Naive thymus-derived CD4-positive, alpha-beta T cell (primary cell): ENCODE measurements at regions not wholly inside any gene's neighbourhood (a gene's known extent, or its start where the extent isn't known, plus 50 kb on each side); places are given as distances from the start of the nearest gene placed in this dataset.

Experiments used
- ATAC-seq: fragments of 150-1000 bp; cut with Tn5 transposase; 2 replicates; pipeline ENCODE4 v1.10.0; 2021; ENCODE audit warnings: mild to moderate bottlenecking, moderate library complexity
- CTCF ChIA-PET: fragments of 350-600 bp; sonication (Branson Sonifier 250); formaldehyde crosslinking; loops from one replicate; lab custom pipeline; 2021; ENCODE audit warnings: antibody characterized with exemption; lab: Charles Lee
- POLR2A ChIA-PET: fragments of 350-600 bp; sonication (Branson Sonifier 250); formaldehyde crosslinking; loops from one replicate; lab custom pipeline; 2021; ENCODE audit warnings: antibody characterized with exemption, inconsistent platforms; lab: Charles Lee
- DNase-seq, 9 donors: peaks; one replicate each; pipeline versions ENCODE4 v3.0.0 to v3.0.0-alpha.2; 2020 to 2022; ENCODE audit warnings: mixed read lengths in 1 of 9
- H3K27ac ChIP-seq: one replicate; pipeline ENCODE4 v1.7.0; 2013; ENCODE audit warnings: mild to moderate bottlenecking, low read depth, low read length, moderate library complexity
- H3K27me3 ChIP-seq, 2 donors: one replicate each; pipeline ENCODE4 v1.7.0; 2013; ENCODE audit warnings: low read length in 2 of 2, mild to moderate bottlenecking in 2 of 2, moderate library complexity in 2 of 2; ENCODE audit not compliant: control insufficient read depth in 2 of 2, insufficient read depth in 2 of 2
- H3K36me3 ChIP-seq, 3 experiments: 1 replicate in 2 of 3; 2 replicates in 1 of 3; pipeline ENCODE4 v1.7.0; 2013; ENCODE audit warnings: low read length in 3 of 3, mild to moderate bottlenecking in 3 of 3, moderate library complexity in 1 of 3; ENCODE audit not compliant: insufficient read depth in 3 of 3, control insufficient read depth in 2 of 3
- H3K4me1 ChIP-seq, 2 donors: one replicate each; pipeline ENCODE4 v1.7.0; 2013; ENCODE audit warnings: low read length in 2 of 2, mild to moderate bottlenecking in 2 of 2, moderate library complexity in 1 of 2; ENCODE audit not compliant: control insufficient read depth in 2 of 2, insufficient read depth in 2 of 2
- H3K4me3 ChIP-seq: 2 replicates; pipeline ENCODE4 v1.7.0; 2013; ENCODE audit warnings: mild to moderate bottlenecking, low read length
- H3K9me3 ChIP-seq, 3 experiments: 1 replicate in 2 of 3; 2 replicates in 1 of 3; pipeline ENCODE4 v1.7.0; 2013; ENCODE audit warnings: low read length in 3 of 3; ENCODE audit not compliant: control insufficient read depth in 2 of 3
- H3K27ac Mint-ChIP-seq, 9 donors: one replicate each; pipeline ENCODE4 v1.8.0; 2020 to 2022; ENCODE audit warnings: mixed read lengths in 9 of 9, mild to moderate bottlenecking in 8 of 9, moderate library complexity in 5 of 9, inconsistent platforms in 2 of 9
- H3K27me3 Mint-ChIP-seq, 5 donors: one replicate each; pipeline ENCODE4 v1.8.0; 2021 to 2022; ENCODE audit warnings: mixed read lengths in 5 of 5, mild to moderate bottlenecking in 1 of 5
- H3K36me3 Mint-ChIP-seq, 5 donors: one replicate each; pipeline ENCODE4 v1.8.0; 2020 to 2022; ENCODE audit warnings: mixed read lengths in 5 of 5, mild to moderate bottlenecking in 3 of 5, inconsistent platforms in 1 of 5
- H3K4me1 Mint-ChIP-seq, 7 donors: one replicate each; pipeline ENCODE4 v1.8.0; 2020 to 2022; ENCODE audit warnings: mixed read lengths in 7 of 7, mild to moderate bottlenecking in 3 of 7, inconsistent platforms in 1 of 7
- H3K4me3 Mint-ChIP-seq, 10 donors: one replicate each; pipeline ENCODE4 v1.8.0; 2020 to 2022; ENCODE audit warnings: mild to moderate bottlenecking in 10 of 10, mixed read lengths in 10 of 10, moderate library complexity in 6 of 10, inconsistent platforms in 2 of 10
- H3K9me3 Mint-ChIP-seq, 11 donors: one replicate each; pipeline ENCODE4 v1.8.0; 2020 to 2022; ENCODE audit warnings: mixed read lengths in 11 of 11, mild to moderate bottlenecking in 4 of 11, inconsistent platforms in 1 of 11, moderate library complexity in 1 of 11
- intact Hi-C, 2 donors: fragments of 100-400 bp; cut with micrococcal nuclease; formaldehyde crosslinking; loops; one replicate each; pipeline ENCODE4 v1.15.1; 2023

- POLR2A ChIA-PET: no interaction called here
- H3K9me3 Mint-ChIP-seq: no peaks in the 10 kb centered on the region
- ATAC-seq (no peak), DNase-seq (no peak)
- H3K9me3 ChIP-seq: no peaks in the 10 kb centered on the region
- no peaks in the 10 kb centered on the region for H3K36me3 ChIP-seq
- no peaks in the 10 kb centered on the region for H3K27me3 Mint-ChIP-seq
- H3K4me1 Mint-ChIP-seq: peaks cover 2 to 37% (median 14%) of the 10 kb centered on the region in 7 donors
- H3K4me3 Mint-ChIP-seq: no peak overlapping the region
- intact Hi-C loops: no loop called here
- no peaks in the 10 kb centered on the region for H3K27me3 ChIP-seq
- no peak overlapping the region for H3K4me3 ChIP-seq
- peak overlapping the region in 2 of 9 donors; percentile 29 to 44 for H3K27ac Mint-ChIP-seq
- no peak overlapping the region for H3K27ac ChIP-seq
- H3K36me3 Mint-ChIP-seq: peaks cover 16 to 52% (median 42%) of the 10 kb centered on the region in 5 donors
- CTCF ChIA-PET: no interaction called here
- H3K4me1 ChIP-seq: peaks cover 0 to 8% of the 10 kb centered on the region in 2 donors
These were observed 241.8 kb upstream of the RGS6 start for GRCh38 chr14:71690478-71690877.

DNA sequence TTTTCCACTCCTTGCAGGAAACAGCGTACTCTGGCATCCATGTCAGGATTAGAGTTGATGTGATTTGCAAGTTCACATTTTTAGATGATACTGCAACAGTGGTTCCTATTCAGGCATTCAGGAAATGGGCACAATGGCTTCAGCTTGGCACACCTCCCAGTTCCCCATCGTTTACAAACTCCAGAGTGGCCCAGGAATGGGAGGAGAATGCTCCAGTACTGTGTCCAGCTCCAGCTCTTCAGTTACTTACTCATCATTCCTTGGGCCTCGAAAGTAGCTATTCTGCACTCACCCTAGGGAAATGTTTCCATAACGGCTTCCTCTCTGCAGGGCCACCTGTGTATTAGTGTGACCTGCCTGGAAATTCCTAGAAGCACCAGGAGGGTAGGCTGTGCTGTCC, 239.7 kb upstream of the RGS6 start:
- POLR2A ChIA-PET: interaction anchor here (0.5 kb wide), 1 partner anchor 26 kb away, joined by 3 read pairs; no protein-coding TSS in a partner anchor
- Histone ChIP-seq H3K36me3 (no peaks in the 10 kb centered on the region), H3K27me3 (no peaks in the 10 kb centered on the region), H3K27ac (no peak overlapping the region), H3K4me3 (no peak overlapping the region), H3K9me3 (no peaks in the 10 kb centered on the region), H3K4me1 (peaks cover 0 to 8% of the 10 kb centered on the region in 2 donors)
- no peak for ATAC-seq
- CTCF ChIA-PET: interaction anchor here (1.8 kb wide), 1 partner anchor 60 kb away, joined by 4 read pairs; no protein-coding TSS in a partner anchor
- Mint-ChIP-seq H3K4me1 (peaks cover 5 to 45% (median 18%) of the 10 kb centered on the region in 7 donors), H3K36me3 (peaks cover 15 to 54% (median 41%) of the 10 kb centered on the region in 5 donors), H3K27me3 (no peaks in the 10 kb centered on the region), H3K9me3 (peaks cover 0 to 3% (median 0%) of the 10 kb centered on the region in 11 donors), H3K4me3 (no peak overlapping the region), H3K27ac (peak overlapping the region in 1 of 9 donors; percentile 1)
- no peak for DNase-seq
- intact Hi-C loops: no loop called here

DNA sequence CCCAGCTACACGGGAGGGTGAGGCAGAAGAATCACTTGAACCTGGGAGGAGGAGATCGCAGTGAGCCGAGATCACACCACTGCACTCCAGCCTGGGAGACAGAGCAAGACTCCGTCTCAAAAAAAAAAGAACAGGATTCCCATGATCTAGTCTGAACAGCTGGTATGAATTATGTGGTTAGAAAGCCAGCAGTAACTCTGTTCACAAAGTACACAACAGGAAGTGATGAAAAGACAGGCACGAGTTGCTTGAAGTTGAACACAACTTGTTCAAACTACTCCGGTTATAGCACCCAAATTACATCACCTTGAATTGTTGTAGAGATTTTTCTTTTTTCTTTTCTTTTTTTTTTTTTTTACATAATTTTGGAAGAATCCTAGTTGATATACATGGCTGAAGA, 238.8 kb upstream of the RGS6 start:
- ChIA-PET CTCF (interaction anchor here (1.8 kb wide), 1 partner anchor 59 kb away, joined by 4 read pairs; no protein-coding TSS in a partner anchor), POLR2A (no interaction called here)
- Mint-ChIP-seq H3K36me3 (peaks cover 15 to 57% (median 48%) of the 10 kb centered on the region in 5 donors), H3K27ac (peak overlapping the region in 5 of 9 donors; percentile 6 to 70 (median 48)), H3K9me3 (peaks cover 0 to 3% (median 0%) of the 10 kb centered on the region in 11 donors), H3K4me3 (peak overlapping the region in 6 of 10 donors; percentile 4 to 41 (median 32)), H3K4me1 (peaks cover 5 to 45% (median 24%) of the 10 kb centered on the region in 7 donors), H3K27me3 (no peaks in the 10 kb centered on the region)
- H3K27me3 ChIP-seq: no peaks in the 10 kb centered on the region
- intact Hi-C loops: no loop called here
- H3K27ac ChIP-seq: no peak overlapping the region
- H3K4me3 ChIP-seq: no peak overlapping the region
- DNase-seq (peak in 7 of 9 donors; percentile 12 to 50 (median 24)), ATAC-seq (no peak)
- no peaks in the 10 kb centered on the region for H3K9me3 ChIP-seq
- no peaks in the 10 kb centered on the region for H3K36me3 ChIP-seq
- H3K4me1 ChIP-seq: peaks cover 0 to 8% of the 10 kb centered on the region in 2 donors

- Mint-ChIP-seq H3K4me3 (peak overlapping the region in 1 of 10 donors; percentile 21), H3K9me3 (peaks cover 0 to 3% (median 0%) of the 10 kb centered on the region in 11 donors), H3K4me1 (peaks cover 5 to 45% (median 26%) of the 10 kb centered on the region in 7 donors), H3K27me3 (no peaks in the 10 kb centered on the region), H3K36me3 (peaks cover 23 to 62% (median 58%) of the 10 kb centered on the region in 5 donors), H3K27ac (peak overlapping the region in 3 of 9 donors; percentile 28 to 75 (median 44))
- Histone ChIP-seq H3K4me1 (peaks cover 0 to 8% of the 10 kb centered on the region in 2 donors), H3K4me3 (no peak overlapping the region), H3K9me3 (no peaks in the 10 kb centered on the region), H3K27ac (no peak overlapping the region), H3K36me3 (peaks cover 0 to 14% (median 0%) of the 10 kb centered on the region in 3 experiments), H3K27me3 (no peaks in the 10 kb centered on the region)
- intact Hi-C loops: no loop called here
- no peak for ATAC-seq
- no peak for DNase-seq
- ChIA-PET CTCF (no interaction called here), POLR2A (no interaction called here)
These were observed 237.4 kb upstream of the RGS6 start for GRCh38 chr14:71694591-71695530.

GRCh38 chr14:71695611-71696350, 236.4 kb upstream of the RGS6 start:
- peak overlapping the region in 4 of 9 donors; percentile 5 to 46 (median 17) for H3K27ac Mint-ChIP-seq
- peaks cover 0 to 3% (median 0%) of the 10 kb centered on the region in 11 donors for H3K9me3 Mint-ChIP-seq
- peak overlapping the region in 1 of 10 donors; percentile 8 for H3K4me3 Mint-ChIP-seq
- ATAC-seq: no peak
- no peaks in the 10 kb centered on the region for H3K27me3 Mint-ChIP-seq
- no peak overlapping the region for H3K27ac ChIP-seq
- H3K4me1 ChIP-seq: peaks cover 0 to 8% of the 10 kb centered on the region in 2 donors
- no peaks in the 10 kb centered on the region for H3K9me3 ChIP-seq
- peaks cover 6 to 41% (median 29%) of the 10 kb centered on the region in 7 donors for H3K4me1 Mint-ChIP-seq
- peaks cover 19 to 61% (median 58%) of the 10 kb centered on the region in 5 donors for H3K36me3 Mint-ChIP-seq
- intact Hi-C loops: no loop called here
- DNase-seq: no peak
- H3K4me3 ChIP-seq: no peak overlapping the region
- H3K36me3 ChIP-seq: peaks cover 0 to 14% (median 0%) of the 10 kb centered on the region in 3 experiments
- ChIA-PET POLR2A (no interaction called here), CTCF (no interaction called here)
- no peaks in the 10 kb centered on the region for H3K27me3 ChIP-seq

GRCh38 chr14:71698027-71698426, 234.2 kb upstream of the RGS6 start:
- Mint-ChIP-seq H3K27ac (no peak overlapping the region), H3K9me3 (peaks cover 0 to 3% (median 0%) of the 10 kb centered on the region in 11 donors), H3K36me3 (peaks cover 12 to 65% (median 58%) of the 10 kb centered on the region in 5 donors), H3K27me3 (no peaks in the 10 kb centered on the region), H3K4me1 (peaks cover 0 to 52% (median 17%) of the 10 kb centered on the region in 7 donors), H3K4me3 (no peak overlapping the region)
- ChIA-PET CTCF (no interaction called here), POLR2A (no interaction called here)
- peaks cover 0 to 3% of the 10 kb centered on the region in 2 donors for H3K4me1 ChIP-seq
- H3K4me3 ChIP-seq: no peak overlapping the region
- H3K27ac ChIP-seq: no peak overlapping the region
- no peaks in the 10 kb centered on the region for H3K27me3 ChIP-seq
- peaks cover 0 to 20% (median 0%) of the 10 kb centered on the region in 3 experiments for H3K36me3 ChIP-seq
- intact Hi-C loops: no loop called here
- H3K9me3 ChIP-seq: no peaks in the 10 kb centered on the region
- ATAC-seq (peak; percentile 45), DNase-seq (no peak)
